ENCODE measurements at regions not wholly inside any gene's neighbourhood (a gene's known extent, or its start where the extent isn't known, plus 50 kb on each side); places are given as distances from the start of the nearest gene placed in this dataset.
"Not testable (repeated sequence)": the region's sequence is repeated elsewhere in the genome, so short reads cannot be mapped to it uniquely, and the experiment has no call there.

DNA sequence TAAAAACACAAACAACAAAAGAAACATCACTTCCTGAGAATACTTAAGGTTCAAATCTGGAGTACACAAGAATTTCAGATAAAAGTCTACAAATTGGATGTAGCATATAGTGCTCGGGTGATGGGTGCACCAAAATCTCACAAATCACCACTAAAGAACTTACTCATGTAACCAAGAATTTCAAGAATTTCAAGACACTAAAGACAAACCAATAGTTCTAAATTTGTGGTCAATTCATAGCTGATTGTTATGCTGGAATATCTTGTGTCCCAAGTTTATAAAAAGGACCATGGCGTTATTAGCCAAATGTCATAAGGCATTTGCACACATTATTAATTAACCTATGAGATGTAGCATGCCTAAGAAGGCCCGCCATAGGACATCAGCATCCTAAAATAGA, 1204.1 kb upstream of the AUTS2 start:
- no peak for DNase-seq (ENCODE audit: low spot score)

- no peak for DNase-seq (ENCODE audit: low spot score)
Observed at GRCh38 chr7:68399991-68400590, 1198.2 kb upstream of the AUTS2 start.

- no peak for DNase-seq (ENCODE audit: low spot score)
Observed at GRCh38 chr7:68400783-68401182, 1197.5 kb upstream of the AUTS2 start.

DNA sequence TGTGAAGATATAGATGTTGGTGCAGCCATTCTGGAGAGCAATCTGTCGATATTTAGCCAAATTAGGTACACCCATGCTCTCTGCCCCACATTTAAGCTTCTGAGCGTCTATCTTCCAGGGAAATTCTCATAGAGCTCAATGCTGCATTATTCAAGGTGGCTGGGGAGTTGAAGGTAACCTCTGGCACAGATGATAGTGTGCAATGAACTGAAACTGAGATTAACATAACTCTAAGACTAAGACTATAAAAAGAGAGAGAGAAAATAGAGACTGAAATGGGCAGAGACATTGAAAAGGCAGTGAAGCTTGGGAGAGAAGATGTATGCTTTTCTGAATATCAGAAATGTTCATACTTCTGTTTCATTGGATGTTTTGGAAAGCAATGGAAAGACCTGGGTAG, 1197.0 kb upstream of the AUTS2 start:
- DNase-seq (ENCODE audit: low spot score): no peak

DNA sequence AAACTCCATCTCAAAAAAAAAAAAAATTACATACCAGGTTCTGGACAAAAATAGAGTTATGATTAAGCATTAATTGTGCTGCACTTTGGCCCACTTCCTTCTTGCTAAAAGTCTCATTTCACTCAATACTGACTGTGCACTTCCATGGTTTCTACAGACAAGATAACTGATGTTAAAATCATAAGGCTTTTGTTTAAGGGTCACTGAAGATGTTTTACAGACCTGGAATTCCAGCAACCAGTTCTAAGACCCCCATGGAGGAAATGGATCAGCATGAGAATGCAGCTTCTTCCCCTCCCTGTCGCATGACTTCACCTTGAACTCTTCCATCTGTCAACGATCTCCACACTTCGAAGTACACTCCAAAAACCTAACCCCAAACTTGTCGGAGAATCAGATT, 1191.8 kb upstream of the AUTS2 start:
- DNase-seq (ENCODE audit: low spot score): no peak

DNA sequence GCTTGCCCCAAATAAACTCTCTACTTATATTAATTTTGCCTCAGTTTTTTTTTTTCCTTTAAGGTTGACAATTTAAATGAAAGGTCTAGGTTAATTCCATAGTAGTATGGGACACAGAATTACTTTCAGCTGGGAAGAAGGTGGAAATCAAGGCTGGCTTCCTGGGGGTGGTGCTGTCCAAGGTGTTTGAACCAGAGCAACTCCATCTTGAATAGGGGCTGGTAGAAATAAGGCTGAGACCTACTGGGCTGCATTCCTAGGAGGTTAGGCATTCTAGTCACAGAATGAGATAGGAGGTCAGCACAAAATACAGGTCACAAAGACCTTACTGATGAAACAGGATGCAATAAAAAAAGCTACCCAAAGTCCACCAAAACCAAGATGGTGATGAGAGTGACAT, 1190.8 kb upstream of the AUTS2 start:
- no peak for DNase-seq (ENCODE audit: low spot score)

GRCh38 chr7:68408873-68409272, 1189.4 kb upstream of the AUTS2 start:
- no peak for DNase-seq (ENCODE audit: low spot score)

DNA sequence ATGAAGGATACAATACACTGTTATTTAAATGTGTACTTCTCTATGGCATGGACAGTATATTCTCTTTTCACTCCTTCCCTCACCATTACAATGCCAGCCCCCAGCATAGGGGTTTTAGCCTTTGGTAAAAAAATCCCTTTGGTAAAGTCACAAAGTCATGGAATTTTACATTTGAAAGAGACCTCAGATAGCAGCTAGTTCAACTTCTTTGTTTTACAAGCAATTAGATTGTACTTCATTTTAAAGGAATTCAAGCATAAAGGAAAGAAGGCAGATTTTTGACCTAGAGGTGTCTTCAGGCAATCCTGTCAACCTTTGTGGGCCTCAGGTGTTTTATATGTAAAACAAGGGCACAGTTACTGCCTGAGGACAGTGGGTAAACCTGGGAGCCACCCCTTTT, 1188.4 kb upstream of the AUTS2 start:
- no peak for DNase-seq (ENCODE audit: low spot score)

GRCh38 chr7:68410693-68411092, 1187.6 kb upstream of the AUTS2 start:
- not testable (repeated sequence) for DNase-seq (ENCODE audit: low spot score)

GRCh38 chr7:68411742-68412141, 1186.5 kb upstream of the AUTS2 start:
- DNase-seq (ENCODE audit: low spot score): no peak

DNA sequence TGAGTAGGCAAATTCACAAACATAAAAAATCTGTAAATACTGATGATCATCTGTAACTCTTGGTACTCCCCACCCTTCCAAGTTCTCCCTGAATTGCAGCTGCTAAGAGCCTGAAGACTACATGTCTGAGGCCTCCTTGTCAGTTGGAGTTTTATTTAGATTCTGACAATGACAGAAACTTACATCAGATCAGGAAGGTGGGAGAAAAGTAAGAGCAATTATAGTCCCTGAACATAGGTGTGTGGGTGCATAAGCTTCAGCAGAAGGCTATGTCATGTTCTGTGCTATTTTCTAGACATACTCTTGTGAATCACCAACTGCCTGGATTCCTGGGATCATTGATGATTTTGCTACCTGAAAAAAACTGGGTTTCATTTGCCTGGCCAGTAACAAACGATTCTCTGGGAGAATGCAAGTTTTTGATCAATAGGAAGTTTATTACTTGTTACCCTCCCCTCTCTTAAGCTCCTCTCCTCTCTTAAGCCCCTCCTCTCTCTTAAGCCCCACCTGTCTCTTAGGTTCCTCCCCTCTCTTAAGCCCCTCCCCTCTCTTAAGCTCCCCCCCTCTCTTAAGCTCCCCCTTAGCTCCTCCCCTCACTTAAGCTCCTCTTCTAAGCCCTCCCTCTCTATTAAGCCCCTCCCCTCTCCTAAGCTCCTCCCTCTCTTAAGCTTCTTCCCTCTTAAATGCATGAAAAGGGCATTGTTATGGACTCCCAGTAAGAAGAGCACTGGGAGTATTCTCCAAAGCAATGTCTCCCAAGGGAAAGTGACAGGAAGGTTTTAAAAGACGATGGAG, 1183.4 kb upstream of the AUTS2 start:
- DNase-seq (ENCODE audit: low spot score): no peak

GRCh38 chr7:68417002-68417401, 1181.3 kb upstream of the AUTS2 start:
- no peak for DNase-seq (ENCODE audit: low spot score)

GRCh38 chr7:68417659-68418058, 1180.6 kb upstream of the AUTS2 start:
- no peak for DNase-seq (ENCODE audit: low spot score)

GRCh38 chr7:68420342-68421192, 1177.7 kb upstream of the AUTS2 start:
- DNase-seq (ENCODE audit: low spot score): no peak

- no peak for DNase-seq (ENCODE audit: low spot score)
Observed at GRCh38 chr7:68421712-68422111, 1176.6 kb upstream of the AUTS2 start.

DNA sequence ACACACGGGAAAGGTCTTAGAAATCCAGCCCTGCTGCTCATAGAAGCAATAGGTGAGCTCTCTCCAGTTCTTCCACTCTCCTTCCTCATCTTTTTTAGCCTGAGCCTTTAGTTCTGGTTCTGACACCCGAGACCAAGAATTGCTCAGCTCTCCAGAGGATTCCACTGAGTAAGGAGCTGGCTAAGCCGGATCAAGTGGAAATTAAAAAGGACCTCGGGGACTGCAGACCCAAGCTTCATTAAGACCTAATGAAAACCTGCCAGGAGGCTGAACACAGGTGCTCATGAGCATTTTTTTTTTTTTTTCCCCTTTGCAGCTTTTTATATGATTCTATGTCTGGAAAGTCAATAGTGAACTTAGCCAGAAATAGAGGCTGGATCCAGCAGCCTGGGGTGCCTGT, 1176.0 kb upstream of the AUTS2 start:
- DNase-seq (ENCODE audit: low spot score): no peak

DNA sequence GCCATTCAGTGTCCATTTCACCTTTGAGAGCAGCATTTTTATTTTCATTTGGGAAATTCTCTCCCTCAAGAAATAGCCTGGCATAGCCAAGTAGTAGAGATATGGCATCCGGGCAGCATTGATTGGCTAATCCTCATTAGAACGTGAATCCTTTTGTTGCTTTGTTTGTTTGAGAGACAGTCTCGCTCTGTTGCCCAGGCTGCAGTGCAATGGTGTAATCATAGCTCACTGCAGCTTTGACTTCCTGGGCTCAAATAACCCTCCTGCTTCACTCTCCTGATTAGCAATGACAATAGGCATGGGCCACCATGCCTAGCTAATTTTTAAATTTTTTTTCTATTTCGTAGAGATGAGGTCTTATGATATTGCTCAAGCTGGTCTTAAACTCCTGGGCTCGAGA, 1174.9 kb upstream of the AUTS2 start:
- no peak for DNase-seq (ENCODE audit: low spot score)

DNA sequence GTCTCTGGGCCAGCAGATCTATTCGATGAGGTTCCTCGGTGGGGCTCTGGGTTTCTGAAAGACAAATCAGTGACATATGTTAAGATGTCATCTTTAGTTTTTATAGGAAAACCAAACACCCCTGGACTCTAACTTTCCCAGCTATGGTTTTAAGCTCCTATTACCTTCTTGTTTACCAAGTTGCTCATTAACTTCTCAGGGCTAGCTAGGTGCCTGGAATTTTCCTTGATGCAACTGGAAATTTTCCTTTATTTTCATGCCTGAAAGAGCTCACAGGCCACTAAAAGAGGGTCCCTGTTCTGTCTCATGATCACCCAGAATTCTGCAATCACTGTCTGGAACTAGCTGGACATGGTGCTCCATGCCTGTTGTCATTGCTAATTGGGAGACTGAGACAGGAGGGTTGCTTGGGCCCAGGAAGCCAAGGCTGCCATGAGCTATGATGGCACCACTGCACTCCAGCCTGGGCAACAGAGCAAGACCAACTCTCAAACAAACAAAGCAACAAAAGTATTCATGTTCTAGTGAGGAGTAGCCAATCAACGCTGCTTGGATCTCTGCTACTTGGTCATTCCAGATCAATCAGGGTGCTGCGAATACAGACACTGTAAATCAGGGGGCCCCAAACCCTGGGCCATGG, 1173.5 kb upstream of the AUTS2 start:
- no peak for DNase-seq (ENCODE audit: low spot score)

- DNase-seq (ENCODE audit: low spot score): no peak
Observed at GRCh38 chr7:68425377-68425776, 1172.9 kb upstream of the AUTS2 start.

DNA sequence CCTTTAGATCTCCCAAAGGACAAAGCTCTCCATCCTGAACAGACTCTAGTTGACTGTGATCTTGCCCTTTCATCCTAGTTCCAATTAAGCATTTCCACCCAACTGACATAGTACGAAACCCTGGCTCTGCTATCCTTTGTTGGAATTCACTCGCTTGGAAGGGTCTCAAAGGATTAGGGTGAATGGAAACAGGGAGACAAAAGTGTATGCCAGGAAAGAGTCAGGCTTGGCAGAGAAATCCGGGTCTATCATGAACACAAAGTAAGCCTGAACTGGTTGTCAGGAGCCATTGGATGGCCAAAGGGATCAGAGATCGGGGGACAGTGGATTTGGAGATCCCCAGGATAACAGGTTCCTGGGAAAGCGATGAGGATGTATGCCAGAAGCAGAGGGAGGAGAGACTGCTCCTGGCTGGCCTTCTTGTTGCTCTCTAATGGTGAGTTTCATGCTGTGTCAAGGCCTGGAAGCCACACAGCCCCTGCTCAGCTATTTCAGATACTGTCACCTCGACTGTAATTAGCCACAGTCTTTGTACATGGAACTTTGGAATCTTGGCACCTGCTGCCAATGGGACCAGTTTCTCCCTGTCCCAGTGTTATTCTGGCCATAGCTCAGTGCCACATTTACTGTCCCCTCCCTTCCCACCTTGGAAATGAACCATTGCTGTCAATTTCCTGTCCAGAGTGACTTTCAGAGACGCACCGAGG, 1168.7 kb upstream of the AUTS2 start:
- DNase-seq (ENCODE audit: low spot score): no peak

- no peak for DNase-seq (ENCODE audit: low spot score)
Observed at GRCh38 chr7:68432585-68432984, 1165.7 kb upstream of the AUTS2 start.

Measured in left forelimb (tissue), 1 donor.